Upper lobe of left lung (tissue), 4 donors: ENCODE measurements at regions not wholly inside any gene's neighbourhood (a gene's known extent, or its start where the extent isn't known, plus 50 kb on each side); places are given as distances from the start of the nearest gene placed in this dataset.

Experiments
- CTCF ChIP-seq, 6 experiments: fragments of 450-650 bp in 4 of 6; fragments of 200-600 bp in 2 of 6; sonication (generic) in 2 of 6; IDR thresholded peaks; one replicate each; pipeline ENCODE4 v1.5.1; 2016 to 2019; ENCODE audit warnings: antibody characterized with exemption in 6 of 6
- EP300 ChIP-seq, 4 donors: sonication (generic); formaldehyde crosslinking; IDR thresholded peaks; one replicate each; pipeline ENCODE4 v1.5.1; 2017; ENCODE audit warnings: antibody characterized with exemption in 4 of 4, control low read depth in 2 of 4
- POLR2A ChIP-seq, 4 donors: fragments of 450-650 bp; IDR thresholded peaks; one replicate each; pipeline ENCODE4 v1.5.1; 2016 to 2017; ENCODE audit warnings: antibody characterized with exemption in 4 of 4, mild to moderate bottlenecking in 2 of 4
- POLR2AphosphoS5 ChIP-seq, 2 donors: sonication (generic); formaldehyde crosslinking; IDR thresholded peaks; one replicate each; pipeline ENCODE4 v1.5.1; 2017; ENCODE audit warnings: antibody characterized with exemption in 2 of 2

- TF ChIP-seq CTCF (IDR thresholded peaks at IDR 0.05) (no peak), POLR2A (IDR thresholded peaks at IDR 0.05) (no peak), EP300 (IDR thresholded peaks at IDR 0.05) (no peak), POLR2AphosphoS5 (IDR thresholded peaks at IDR 0.05) (no peak)
These were observed 361.8 kb upstream of the CDH5 start for GRCh38 chr16:66004699-66005098.
